DOHH2 (cell line): ENCODE measurements at regions not wholly inside any gene's neighbourhood (a gene's known extent, or its start where the extent isn't known, plus 50 kb on each side); places are given as distances from the start of the nearest gene placed in this dataset.

Experiments
- H3F3A ChIP-seq: fragments of 200-600 bp; sonication (generic), shearing (Covaris generic); 2 replicates; pipeline ENCODE4 v1.6.0; 2016; ENCODE audit warnings: antibody characterized with exemption, mild to moderate bottlenecking; ENCODE audit not compliant: control insufficient read depth, insufficient read depth
- H3K27ac ChIP-seq: fragments of 200-600 bp; sonication (generic); 2 replicates; pipeline ENCODE4 v1.5.1; 2014; ENCODE audit warnings: low read depth, mild to moderate bottlenecking, low read length, moderate library complexity
- H3K27me3 ChIP-seq: fragments of 200-600 bp; sonication (generic); 2 replicates; pipeline ENCODE4 v1.6.1; 2014; ENCODE audit warnings: mild to moderate bottlenecking, low read length, mixed read lengths; ENCODE audit not compliant: control insufficient read depth
- H3K36me3 ChIP-seq: fragments of 200-600 bp; sonication (generic); 2 replicates; pipeline ENCODE4 v1.6.1; 2014; ENCODE audit warnings: mild to moderate bottlenecking, low read length, moderate library complexity, mixed read lengths; ENCODE audit not compliant: control insufficient read depth
- H3K4me1 ChIP-seq: fragments of 200-600 bp; sonication (generic); 2 replicates; pipeline ENCODE4 v1.6.1; 2014; ENCODE audit warnings: mild to moderate bottlenecking, low read length, mixed read lengths; ENCODE audit not compliant: control insufficient read depth
- H3K4me2 ChIP-seq: fragments of 200-600 bp; sonication (generic); 2 replicates; pipeline ENCODE4 v1.6.0; 2014; ENCODE audit warnings: mild to moderate bottlenecking, low read length, moderate library complexity
- H3K4me3 ChIP-seq: fragments of 200-600 bp; sonication (generic); 2 replicates; pipeline ENCODE4 v1.5.1; 2014; ENCODE audit warnings: mild to moderate bottlenecking, low read length, mixed read lengths
- H3K79me2 ChIP-seq: fragments of 200-600 bp; sonication (generic); 2 replicates; pipeline ENCODE4 v1.6.1; 2014; ENCODE audit warnings: mild to moderate bottlenecking, low read length, mixed read lengths; ENCODE audit not compliant: control insufficient read depth
- H3K9me2 ChIP-seq: fragments of 200-600 bp; sonication (generic); replicated peaks from 2 replicates; pipeline ENCODE4 v1.6.1; 2014; ENCODE audit warnings: mild to moderate bottlenecking, low read length, mixed read lengths; ENCODE audit not compliant: control insufficient read depth
- H3K9me3 ChIP-seq: fragments of 200-600 bp; sonication (generic); 2 replicates; pipeline ENCODE4 v1.6.1; 2014; ENCODE audit warnings: antibody characterized with exemption, low read length, mixed read lengths; ENCODE audit not compliant: control insufficient read depth, insufficient read depth
- H4K20me1 ChIP-seq: fragments of 200-600 bp; sonication (generic); 2 replicates; pipeline ENCODE4 v1.6.0; 2014; ENCODE audit warnings: low read depth, mild to moderate bottlenecking, antibody characterized with exemption, low read length, moderate library complexity; ENCODE audit not compliant: control insufficient read depth, insufficient read depth
- CTCF ChIP-seq: fragments of 200-600 bp; sonication (generic); IDR thresholded peaks from one replicate; pipeline ENCODE4 v1.5.1; 2014; ENCODE audit warnings: antibody characterized with exemption, mild to moderate bottlenecking, low read depth, low read length; ENCODE audit not compliant: poor library complexity, severe bottlenecking
- EZH2phosphoT487 ChIP-seq: fragments of 200-600 bp; sonication (generic); IDR thresholded peaks from 2 replicates; pipeline ENCODE4 v1.6.1; 2017; ENCODE audit warnings: borderline replicate concordance, mild to moderate bottlenecking, antibody characterized with exemption, low read length, moderate library complexity, mixed read lengths

DNA sequence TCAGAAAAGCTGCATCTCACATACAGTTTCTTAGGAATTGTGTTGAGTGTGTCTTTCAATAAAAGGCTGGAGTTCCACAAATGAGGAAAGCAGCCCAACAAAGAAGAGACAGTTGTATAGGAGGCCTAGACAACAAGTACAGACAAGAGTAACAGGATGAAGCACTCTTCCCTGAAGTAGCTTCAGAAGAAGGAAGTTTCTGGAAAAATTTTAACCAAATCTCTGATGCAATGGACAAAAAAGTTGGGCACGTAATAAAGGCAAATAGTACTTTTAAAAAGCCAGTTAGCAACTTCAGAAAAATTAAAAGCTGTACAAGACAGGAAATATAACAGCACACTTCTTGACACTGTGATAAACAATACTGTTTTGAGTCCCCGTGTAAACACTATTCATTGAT is 134.1 kb upstream of the PLEKHG7 start:
- no peaks in the 10 kb centered on the region for H4K20me1 ChIP-seq
- no peak overlapping the region for H3K27ac ChIP-seq
- H3K36me3 ChIP-seq = no peaks in the 10 kb centered on the region
- no peaks in the 10 kb centered on the region for H3K27me3 ChIP-seq
- peaks cover 2% of the 10 kb centered on the region; the same call in 1 of the 2 replicates for H3K9me3 ChIP-seq
- no peak overlapping the region for H3K4me3 ChIP-seq
- no peak for TF ChIP-seq EZH2phosphoT487
- no peak for TF ChIP-seq CTCF
- no peak overlapping the region for H3K4me2 ChIP-seq
- H3F3A ChIP-seq = no peaks in the 10 kb centered on the region
- H3K9me2 ChIP-seq = no peaks in the 10 kb centered on the region
- H3K4me1 ChIP-seq = peaks cover 23% of the 10 kb centered on the region
- H3K79me2 ChIP-seq = no peaks in the 10 kb centered on the region

DNA sequence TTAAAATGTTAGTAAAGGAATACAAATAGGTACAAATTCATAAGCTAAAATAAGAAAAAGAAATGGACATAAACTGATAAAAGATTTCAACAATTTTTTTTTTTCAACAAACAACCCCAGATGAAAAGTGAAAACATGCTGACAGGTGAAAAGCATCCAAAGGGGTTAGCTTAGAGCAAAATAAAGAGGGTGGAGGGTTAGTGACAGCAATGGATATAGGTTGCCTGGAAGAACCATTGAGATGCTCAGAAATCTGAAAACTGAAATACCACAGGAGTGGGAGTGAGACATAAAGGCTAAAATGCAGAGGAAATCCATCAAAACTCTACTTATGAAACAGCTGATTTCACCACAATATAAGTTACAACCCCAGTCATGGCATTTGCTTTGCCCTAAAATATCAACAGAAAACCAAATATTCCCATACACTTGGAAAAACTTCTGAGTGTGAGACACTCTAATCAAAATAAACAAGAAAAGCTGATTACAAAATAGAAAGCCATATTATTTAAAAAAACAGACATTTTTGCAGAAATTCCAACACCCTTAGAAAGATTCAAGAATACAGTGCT is 136.3 kb upstream of the PLEKHG7 start:
- peaks cover 23% of the 10 kb centered on the region for H3K4me1 ChIP-seq

GRCh38 chr12:92563819-92564218 is 139.0 kb upstream of the PLEKHG7 start:
- Histone ChIP-seq H3K9me3 (peaks cover 2% of the 10 kb centered on the region; the same call in 1 of the 2 replicates), H3K79me2 (no peaks in the 10 kb centered on the region), H4K20me1 (no peaks in the 10 kb centered on the region), H3K4me1 (peaks cover 3% of the 10 kb centered on the region), H3K27me3 (no peaks in the 10 kb centered on the region), H3F3A (no peaks in the 10 kb centered on the region), H3K36me3 (no peaks in the 10 kb centered on the region), H3K9me2 (no peaks in the 10 kb centered on the region), H3K4me2 (no peak overlapping the region), H3K4me3 (no peak overlapping the region), H3K27ac (no peak overlapping the region)
- TF ChIP-seq CTCF (no peak), EZH2phosphoT487 (no peak)

More for the DNA sequence above, 136.3 kb upstream of the PLEKHG7 start:
- Histone ChIP-seq H4K20me1 (no peaks in the 10 kb centered on the region), H3K27me3 (no peaks in the 10 kb centered on the region), H3K27ac (no peak overlapping the region), H3K79me2 (no peaks in the 10 kb centered on the region), H3K36me3 (no peaks in the 10 kb centered on the region), H3K4me2 (no peak overlapping the region), H3K9me3 (peaks cover 2% of the 10 kb centered on the region; the same call in 1 of the 2 replicates), H3K9me2 (no peaks in the 10 kb centered on the region), H3K4me3 (no peak overlapping the region), H3F3A (no peaks in the 10 kb centered on the region)
- TF ChIP-seq EZH2phosphoT487 = no peak
- TF ChIP-seq CTCF = no peak
